ENCODE measurements at regions not wholly inside any gene's neighbourhood (a gene's known extent, or its start where the extent isn't known, plus 50 kb on each side); places are given as distances from the start of the nearest gene placed in this dataset.

- TF ChIP-seq CTCF (IDR thresholded peaks at IDR 0.05) = no peak
- no peak for TF ChIP-seq EZH2 (IDR thresholded peaks at IDR 0.05; ENCODE audit: borderline replicate concordance, insufficient read depth, low read depth, low read length, poor library complexity, severe bottlenecking)
Observed at GRCh38 chr1:234825498-234826165, 215.7 kb upstream of the IRF2BP2 start.
